ENCODE measurements at regions not wholly inside any gene's neighbourhood (a gene's known extent, or its start where the extent isn't known, plus 50 kb on each side); places are given as distances from the start of the nearest gene placed in this dataset.

DNA sequence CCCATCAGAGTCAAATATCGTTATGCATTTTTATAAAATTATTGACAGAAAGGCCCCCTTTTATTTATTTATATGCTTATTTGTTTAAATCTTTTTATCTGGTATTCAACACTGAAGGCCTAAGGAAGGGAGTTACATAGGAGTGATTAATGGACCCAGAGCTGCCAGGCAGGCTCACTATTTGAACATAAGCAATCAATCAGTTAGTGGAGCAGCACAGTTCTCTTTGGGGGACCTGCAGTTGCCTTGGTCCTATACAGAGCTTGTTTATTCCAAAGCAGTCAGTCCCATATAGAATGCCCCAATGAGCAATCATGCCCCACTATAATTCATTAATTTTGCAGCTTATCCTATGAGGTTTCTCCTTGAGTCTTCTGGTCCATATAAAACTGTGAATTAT lies 389.4 kb upstream of the GOT2 start:
- TF ChIP-seq YY1 (IDR thresholded peaks at IDR 0.05; ENCODE audit: low read depth) (no peak), TEAD4 (IDR thresholded peaks at IDR 0.05) (no peak), TAF1 (IDR thresholded peaks at IDR 0.05; ENCODE audit: low read depth) (no peak), TCF12 (IDR thresholded peaks at IDR 0.05; ENCODE audit: low read depth) (no peak), EP300 (IDR thresholded peaks at IDR 0.05; ENCODE audit: borderline replicate concordance) (no peak), NFIC (IDR thresholded peaks at IDR 0.05) (no peak), CEBPB (IDR thresholded peaks at IDR 0.05) (no peak), RAD21 (IDR thresholded peaks at IDR 0.05; ENCODE audit: low read depth) (no peak), ZBTB7A (IDR thresholded peaks at IDR 0.05; ENCODE audit: low read depth) (no peak)
